Gastroesophageal sphincter (tissue), 3 donors: ENCODE measurements at regions not wholly inside any gene's neighbourhood (a gene's known extent, or its start where the extent isn't known, plus 50 kb on each side); places are given as distances from the start of the nearest gene placed in this dataset.

ENCODE experiments used
- CTCF ChIP-seq, 4 experiments: fragments of 200-600 bp in 2 of 4; fragments of 450-650 bp in 2 of 4; sonication (generic) in 1 of 4; IDR thresholded peaks; one replicate each; pipeline ENCODE4 v1.5.1; 2017 to 2019; ENCODE audit warnings: antibody characterized with exemption in 4 of 4, mild to moderate bottlenecking in 2 of 4, moderate library complexity in 2 of 4
- EP300 ChIP-seq: sonication (generic); formaldehyde crosslinking; IDR thresholded peaks from one replicate; pipeline ENCODE4 v1.6.1; 2017; ENCODE audit warnings: antibody characterized with exemption, mild to moderate bottlenecking
- POLR2AphosphoS5 ChIP-seq: sonication (generic); formaldehyde crosslinking; IDR thresholded peaks from one replicate; pipeline ENCODE4 v1.6.1; 2017; ENCODE audit warnings: antibody characterized with exemption

DNA sequence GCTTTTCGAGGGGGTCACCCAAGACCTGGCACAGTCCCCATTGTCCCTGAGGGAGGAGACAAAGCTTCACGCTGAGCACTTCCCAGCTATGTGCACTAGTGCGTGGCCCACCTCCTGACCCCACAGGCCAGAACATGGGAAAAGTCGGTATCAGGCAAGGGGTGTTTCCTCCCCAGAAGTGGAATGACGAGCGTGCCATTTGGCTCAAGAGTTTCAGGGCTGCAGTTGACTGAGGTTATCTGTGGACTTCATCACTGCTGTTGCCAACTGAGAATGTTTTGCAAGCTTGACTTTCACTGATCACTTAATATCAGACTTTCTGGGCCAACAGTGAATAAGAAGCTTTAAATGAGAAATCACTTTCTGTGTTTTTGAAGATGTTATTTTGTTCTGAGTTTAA, 137.0 kb upstream of the AFDN start:
- TF ChIP-seq POLR2AphosphoS5 (no peak), CTCF (IDR thresholded peaks at IDR 0.05) (no peak), EP300 (no peak)
